ENCODE measurements at regions not wholly inside any gene's neighbourhood (a gene's known extent, or its start where the extent isn't known, plus 50 kb on each side); places are given as distances from the start of the nearest gene placed in this dataset.

DNA sequence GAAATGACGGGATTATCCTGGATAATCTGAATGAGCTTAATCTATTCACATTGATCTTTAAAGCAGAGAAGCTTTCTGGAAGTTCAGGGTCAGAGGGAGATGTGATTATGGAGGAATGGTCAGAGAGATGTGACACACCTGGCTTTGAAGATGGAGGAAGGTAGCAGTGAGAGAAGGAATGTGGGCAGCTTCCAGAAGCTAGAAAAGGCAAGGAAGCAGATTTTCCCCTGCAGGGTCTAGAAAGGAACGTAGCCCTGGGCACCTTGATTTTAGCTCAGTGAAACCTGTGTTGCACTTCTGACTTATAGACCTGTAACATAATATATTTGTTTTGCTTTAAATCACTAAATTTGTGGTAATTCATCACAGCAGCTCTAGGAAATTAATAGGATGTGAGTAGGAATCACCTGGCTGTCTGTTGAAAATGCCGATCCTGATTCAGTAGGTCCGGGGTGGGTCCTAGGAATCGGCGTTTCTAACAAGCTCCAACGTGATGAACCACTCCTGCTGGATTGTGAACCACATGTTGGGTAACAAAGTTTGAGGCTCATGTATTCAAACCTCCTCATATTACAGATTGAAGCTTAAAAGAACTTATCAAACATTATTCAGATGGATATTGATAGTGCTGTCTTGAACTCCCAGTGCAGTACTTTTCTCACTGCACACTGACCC is 157.0 kb downstream of the GJA1 start:
- DNase-seq, result no peak
- H3K4me1 ChIP-seq (ENCODE audit: insufficient read depth, low read length), result peaks cover 3% of the 10 kb centered on the region; the same call in 1 of the 2 replicates
- H3K79me2 ChIP-seq (ENCODE audit: low read length), result no peaks in the 10 kb centered on the region
- BruUV-seq (replicated peaks), result no TSS peak
- no peak for ATAC-seq
- no peaks in the 10 kb centered on the region for H3K36me3 ChIP-seq (ENCODE audit: low read depth, low read length)
- no peak overlapping the region for H3K27ac ChIP-seq (ENCODE audit: low read length)
- H3K9ac ChIP-seq (ENCODE audit: low read length), result no peak overlapping the region
- intact Hi-C loops (cut with micrococcal nuclease), result no loop called here
- TF ChIP-seq EZH2 (IDR thresholded peaks at IDR 0.05; ENCODE audit: low read length, unreplicated experiment) (no peak), EZH2phosphoT487 (IDR thresholded peaks at IDR 0.05; ENCODE audit: borderline replicate concordance, low read length) (no peak)
- H4K20me1 ChIP-seq (ENCODE audit: low read length), result no peaks in the 10 kb centered on the region
- no peaks in the 10 kb centered on the region for H3K9me2 ChIP-seq (replicated peaks; ENCODE audit: low read length)
- no peak overlapping the region for H2AFZ ChIP-seq (ENCODE audit: low read length)
- POLR2A ChIA-PET (ENCODE audit: unreplicated experiment), result no interaction called here
- H3K27me3 ChIP-seq (ENCODE audit: low read length), result no peaks in the 10 kb centered on the region
- CTCF ChIA-PET, result no interaction called here
- H3K4me2 ChIP-seq (ENCODE audit: low read length), result no peak overlapping the region
- H3K4me3 ChIP-seq (ENCODE audit: low read length), result no peak overlapping the region
- no peaks in the 10 kb centered on the region for H3F3A ChIP-seq (ENCODE audit: low read length, unreplicated experiment)
- no peaks in the 10 kb centered on the region for H3K9me3 ChIP-seq (ENCODE audit: low read length)

DNA sequence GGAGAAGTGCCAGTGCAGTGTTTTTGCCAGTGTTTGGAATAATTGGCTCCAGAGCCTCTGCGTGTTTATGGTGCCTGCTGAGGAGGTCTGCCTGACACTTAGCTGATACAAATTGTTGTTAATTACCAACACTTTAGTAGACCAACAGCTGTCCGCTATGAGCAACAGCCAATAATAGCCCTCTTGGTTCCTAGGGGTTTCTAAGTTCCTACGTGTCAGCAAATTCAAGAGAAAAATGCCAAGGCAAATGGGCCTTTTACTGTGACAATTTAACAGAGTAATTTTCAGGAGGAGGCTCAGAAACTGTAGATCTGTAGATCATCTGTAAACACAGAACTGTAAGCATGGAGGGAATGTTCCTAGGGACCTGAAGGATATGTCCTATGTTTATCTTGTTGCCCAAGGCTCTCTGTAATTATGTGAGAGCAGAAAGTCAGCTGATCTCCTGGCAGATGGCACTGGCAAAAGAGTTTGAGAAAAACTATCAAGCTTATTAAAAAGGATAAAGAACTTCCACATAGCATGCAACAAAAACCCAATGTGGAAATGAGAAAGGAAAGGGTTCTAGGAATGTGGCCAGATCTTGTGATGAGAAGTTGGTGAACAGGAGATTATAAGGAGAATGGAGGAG is 157.7 kb downstream of the GJA1 start:
- DNase-seq, result no peak
- H3K4me3 ChIP-seq (ENCODE audit: low read length), result no peak overlapping the region
- no peak overlapping the region for H3K27ac ChIP-seq (ENCODE audit: low read length)
- H3K9ac ChIP-seq (ENCODE audit: low read length), result no peak overlapping the region
- H3K4me1 ChIP-seq (ENCODE audit: insufficient read depth, low read length), result peaks cover 10% of the 10 kb centered on the region
- H3K27me3 ChIP-seq (ENCODE audit: low read length), result no peaks in the 10 kb centered on the region
- H3K9me2 ChIP-seq (replicated peaks; ENCODE audit: low read length), result no peaks in the 10 kb centered on the region
- ATAC-seq, result no peak
- H4K20me1 ChIP-seq (ENCODE audit: low read length), result no peaks in the 10 kb centered on the region
- H3K4me2 ChIP-seq (ENCODE audit: low read length), result no peak overlapping the region
- intact Hi-C loops (cut with micrococcal nuclease), result no loop called here
- H3K9me3 ChIP-seq (ENCODE audit: low read length), result no peaks in the 10 kb centered on the region
- BruUV-seq (replicated peaks), result no TSS peak
- TF ChIP-seq EZH2phosphoT487 (IDR thresholded peaks at IDR 0.05; ENCODE audit: borderline replicate concordance, low read length), result no peak
- TF ChIP-seq, protein P1, sequence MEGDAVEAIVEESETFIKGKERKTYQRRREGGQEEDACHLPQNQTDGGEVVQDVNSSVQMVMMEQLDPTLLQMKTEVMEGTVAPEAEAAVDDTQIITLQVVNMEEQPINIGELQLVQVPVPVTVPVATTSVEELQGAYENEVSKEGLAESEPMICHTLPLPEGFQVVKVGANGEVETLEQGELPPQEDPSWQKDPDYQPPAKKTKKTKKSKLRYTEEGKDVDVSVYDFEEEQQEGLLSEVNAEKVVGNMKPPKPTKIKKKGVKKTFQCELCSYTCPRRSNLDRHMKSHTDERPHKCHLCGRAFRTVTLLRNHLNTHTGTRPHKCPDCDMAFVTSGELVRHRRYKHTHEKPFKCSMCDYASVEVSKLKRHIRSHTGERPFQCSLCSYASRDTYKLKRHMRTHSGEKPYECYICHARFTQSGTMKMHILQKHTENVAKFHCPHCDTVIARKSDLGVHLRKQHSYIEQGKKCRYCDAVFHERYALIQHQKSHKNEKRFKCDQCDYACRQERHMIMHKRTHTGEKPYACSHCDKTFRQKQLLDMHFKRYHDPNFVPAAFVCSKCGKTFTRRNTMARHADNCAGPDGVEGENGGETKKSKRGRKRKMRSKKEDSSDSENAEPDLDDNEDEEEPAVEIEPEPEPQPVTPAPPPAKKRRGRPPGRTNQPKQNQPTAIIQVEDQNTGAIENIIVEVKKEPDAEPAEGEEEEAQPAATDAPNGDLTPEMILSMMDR (conservative IDR thresholded peaks at IDR 0.05; ENCODE audit: low read depth, low read length), result no peak
- no peak for TF ChIP-seq EZH2 (IDR thresholded peaks at IDR 0.05; ENCODE audit: low read length, unreplicated experiment)
- H2AFZ ChIP-seq (ENCODE audit: low read length), result no peak overlapping the region
- no peaks in the 10 kb centered on the region for H3K79me2 ChIP-seq (ENCODE audit: low read length)
- H3F3A ChIP-seq (ENCODE audit: low read length, unreplicated experiment), result no peaks in the 10 kb centered on the region
- ChIA-PET POLR2A (ENCODE audit: unreplicated experiment) (no interaction called here), CTCF (no interaction called here)
- H3K36me3 ChIP-seq (ENCODE audit: low read depth, low read length), result no peaks in the 10 kb centered on the region

DNA sequence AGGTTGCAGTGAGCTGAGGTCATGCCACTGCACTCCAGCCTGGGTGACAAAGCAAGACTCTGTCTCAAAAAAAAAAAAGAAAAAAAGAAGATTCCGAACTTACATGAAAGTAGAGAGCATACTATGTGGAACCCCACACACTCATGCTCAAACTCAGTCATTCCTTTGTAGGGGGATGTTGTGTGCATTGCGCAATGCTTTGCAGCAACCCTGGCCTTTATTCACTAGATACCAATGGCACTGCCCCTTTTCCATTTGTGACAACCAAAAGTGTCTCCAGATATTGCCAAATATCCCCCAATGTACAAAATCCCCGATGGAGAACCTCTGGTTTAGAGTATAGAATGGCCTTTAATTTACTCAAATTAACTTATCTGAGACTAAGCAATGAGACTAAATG is 158.6 kb downstream of the GJA1 start:
- ChIA-PET POLR2A (ENCODE audit: unreplicated experiment) (no interaction called here), CTCF (no interaction called here)
- Histone ChIP-seq H3K4me1 (ENCODE audit: insufficient read depth, low read length) (peaks cover 10% of the 10 kb centered on the region), H4K20me1 (ENCODE audit: low read length) (no peaks in the 10 kb centered on the region), H3K79me2 (ENCODE audit: low read length) (no peaks in the 10 kb centered on the region), H3K9me2 (replicated peaks; ENCODE audit: low read length) (no peaks in the 10 kb centered on the region), H2AFZ (ENCODE audit: low read length) (no peak overlapping the region), H3K36me3 (ENCODE audit: low read depth, low read length) (no peaks in the 10 kb centered on the region), H3K27ac (ENCODE audit: low read length) (no peak overlapping the region), H3K9me3 (ENCODE audit: low read length) (no peaks in the 10 kb centered on the region), H3K4me3 (ENCODE audit: low read length) (no peak overlapping the region), H3K9ac (ENCODE audit: low read length) (no peak overlapping the region), H3K27me3 (ENCODE audit: low read length) (no peaks in the 10 kb centered on the region), H3K4me2 (ENCODE audit: low read length) (no peak overlapping the region), H3F3A (ENCODE audit: low read length, unreplicated experiment) (no peaks in the 10 kb centered on the region)
- DNase-seq (no peak), ATAC-seq (no peak)
- intact Hi-C loops (cut with micrococcal nuclease), result no loop called here
- TF ChIP-seq EZH2 (IDR thresholded peaks at IDR 0.05; ENCODE audit: low read length, unreplicated experiment), result no peak
- TF ChIP-seq, protein P1 (conservative IDR thresholded peaks at IDR 0.05; ENCODE audit: low read depth, low read length), result no peak
- TF ChIP-seq EZH2phosphoT487 (IDR thresholded peaks at IDR 0.05; ENCODE audit: borderline replicate concordance, low read length), result no peak
- BruUV-seq (replicated peaks), result no TSS peak

All from PC-3 (cell line).